ENCODE measurements at regions not wholly inside any gene's neighbourhood (a gene's known extent, or its start where the extent isn't known, plus 50 kb on each side); places are given as distances from the start of the nearest gene placed in this dataset.

GRCh38 chr10:28243923-28244322 is 58.9 kb downstream of the MPP7 start:
- TF ChIP-seq EP300 (IDR thresholded peaks at IDR 0.05) = no peak
- no peak for TF ChIP-seq POLR2AphosphoS5 (IDR thresholded peaks at IDR 0.05)
- no peak for TF ChIP-seq CTCF (IDR thresholded peaks at IDR 0.05)

Data from esophagus muscularis mucosa (tissue), 4 donors.